COLO668 (cell line): ENCODE measurements at regions not wholly inside any gene's neighbourhood (a gene's known extent, or its start where the extent isn't known, plus 50 kb on each side); places are given as distances from the start of the nearest gene placed in this dataset.
"Not testable (repeated sequence)": the region's sequence is repeated elsewhere in the genome, so short reads cannot be mapped to it uniquely, and the experiment has no call there.

ENCODE experiments used
- DNase-seq: peaks from one replicate; lab custom pipeline; 2025; ENCODE audit not compliant: unreplicated experiment; lab: John Stamatoyannopoulos, UW

GRCh38 chr1:173257805-173258204 lies 50.7 kb upstream of the TNFSF4 start:
- no peak for DNase-seq

- no peak for DNase-seq
These were observed 51.5 kb upstream of the TNFSF4 start for GRCh38 chr1:173258479-173259264.

GRCh38 chr1:173260329-173260728 lies 53.2 kb upstream of the TNFSF4 start:
- DNase-seq: not testable (repeated sequence)

GRCh38 chr1:173266841-173267240 lies 59.7 kb upstream of the TNFSF4 start:
- DNase-seq: no peak

- no peak for DNase-seq
These were observed 60.4 kb upstream of the TNFSF4 start for GRCh38 chr1:173267453-173267945.

DNA sequence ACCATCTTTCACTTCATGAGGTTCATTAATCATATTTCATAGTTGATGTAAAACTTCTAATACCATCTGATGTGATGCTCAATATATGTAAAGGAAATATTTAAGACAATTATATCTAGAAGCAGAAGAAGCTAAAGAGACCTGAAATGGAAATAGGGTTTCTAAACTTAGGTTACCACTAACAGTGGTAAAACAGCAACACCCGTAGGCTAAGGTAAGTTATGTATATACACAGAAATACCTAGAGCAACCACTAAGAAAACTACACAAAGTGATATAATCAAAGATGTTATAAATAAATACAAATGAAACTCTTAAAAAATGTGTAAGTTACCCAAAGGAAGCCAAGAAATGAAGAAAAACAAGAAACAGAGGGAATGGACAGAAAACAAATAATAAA lies 61.1 kb upstream of the TNFSF4 start:
- no peak for DNase-seq

- DNase-seq: no peak
These were observed 61.7 kb upstream of the TNFSF4 start for GRCh38 chr1:173268786-173269277.

DNA sequence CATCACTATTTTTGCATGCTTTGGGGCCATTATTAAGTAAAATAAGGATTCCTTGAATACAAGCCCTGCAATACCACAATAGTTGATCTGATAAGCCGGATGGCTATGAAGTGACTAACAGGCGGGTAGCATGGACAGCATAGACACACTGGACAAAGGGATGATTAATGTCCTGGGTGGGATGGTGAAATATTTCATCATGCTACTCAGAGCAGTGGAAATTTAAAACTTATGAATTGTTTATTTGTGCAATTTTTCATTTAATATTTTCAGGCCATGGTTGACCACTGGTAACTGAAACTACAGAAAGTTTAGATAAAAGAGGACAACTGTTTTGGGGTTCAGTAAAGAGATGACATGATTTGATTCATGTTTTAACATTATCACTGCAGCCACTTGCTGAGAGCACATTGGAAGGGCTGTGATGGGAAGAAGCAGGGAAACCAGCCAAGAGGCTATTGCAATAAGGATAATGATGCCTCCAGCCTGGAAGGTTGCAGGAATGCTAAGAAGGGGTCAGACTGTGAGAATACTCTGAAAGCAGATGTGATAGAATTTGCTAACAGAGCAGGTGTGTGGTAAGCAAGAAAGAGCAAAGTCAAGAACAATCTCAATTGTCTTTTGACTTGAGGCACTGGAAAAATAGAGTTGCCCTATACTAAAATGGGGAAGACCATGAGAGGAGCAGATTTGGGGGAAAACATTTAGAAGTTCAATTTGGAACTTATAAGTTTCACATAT lies 62.5 kb upstream of the TNFSF4 start:
- no peak for DNase-seq

GRCh38 chr1:173270243-173270642 lies 63.1 kb upstream of the TNFSF4 start:
- DNase-seq: no peak

GRCh38 chr1:173271021-173271420 lies 63.9 kb upstream of the TNFSF4 start:
- DNase-seq: not testable (repeated sequence)

GRCh38 chr1:173275496-173275895 lies 68.4 kb upstream of the TNFSF4 start:
- DNase-seq: no peak

DNA sequence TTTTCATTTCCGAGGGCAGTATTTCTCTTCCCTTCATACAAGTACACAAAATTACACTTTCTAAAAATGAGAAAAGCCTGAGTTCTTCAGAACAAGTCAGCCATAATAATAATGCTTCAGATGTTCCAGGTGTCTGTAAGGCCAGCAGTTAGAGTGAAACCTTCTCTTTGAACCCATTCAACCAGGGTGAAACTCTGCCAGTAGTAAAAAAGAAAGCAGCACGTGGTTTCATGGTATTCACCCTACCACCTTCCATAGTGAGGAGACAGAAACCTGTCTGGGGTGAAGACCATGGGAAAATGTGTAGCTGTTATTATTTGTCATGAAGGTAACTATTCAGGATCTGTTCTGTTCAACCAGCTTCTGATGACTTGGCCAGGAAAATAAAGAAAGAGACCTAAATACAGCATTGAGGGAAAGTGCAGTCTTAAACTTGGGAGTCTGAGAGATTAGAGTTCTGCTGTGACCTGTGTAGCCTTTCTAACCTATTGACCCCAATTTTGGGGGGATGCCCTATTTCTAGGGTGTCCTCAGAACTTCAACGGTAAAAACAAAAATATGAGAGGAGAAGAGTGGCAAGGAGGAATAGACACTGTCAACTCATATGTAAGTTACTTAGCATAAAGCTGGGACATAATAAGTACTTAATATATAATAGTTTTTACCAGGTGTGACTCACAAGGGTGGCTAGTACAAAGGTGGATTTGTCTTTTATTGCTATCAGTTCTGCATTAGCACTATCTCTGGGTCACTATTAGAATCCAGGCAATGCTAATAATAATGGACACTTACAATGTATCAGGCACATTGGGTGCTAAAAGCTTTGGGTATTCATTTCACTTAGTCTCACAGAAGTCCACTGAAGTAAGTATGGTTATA lies 70.0 kb upstream of the TNFSF4 start:
- no peak for DNase-seq

DNA sequence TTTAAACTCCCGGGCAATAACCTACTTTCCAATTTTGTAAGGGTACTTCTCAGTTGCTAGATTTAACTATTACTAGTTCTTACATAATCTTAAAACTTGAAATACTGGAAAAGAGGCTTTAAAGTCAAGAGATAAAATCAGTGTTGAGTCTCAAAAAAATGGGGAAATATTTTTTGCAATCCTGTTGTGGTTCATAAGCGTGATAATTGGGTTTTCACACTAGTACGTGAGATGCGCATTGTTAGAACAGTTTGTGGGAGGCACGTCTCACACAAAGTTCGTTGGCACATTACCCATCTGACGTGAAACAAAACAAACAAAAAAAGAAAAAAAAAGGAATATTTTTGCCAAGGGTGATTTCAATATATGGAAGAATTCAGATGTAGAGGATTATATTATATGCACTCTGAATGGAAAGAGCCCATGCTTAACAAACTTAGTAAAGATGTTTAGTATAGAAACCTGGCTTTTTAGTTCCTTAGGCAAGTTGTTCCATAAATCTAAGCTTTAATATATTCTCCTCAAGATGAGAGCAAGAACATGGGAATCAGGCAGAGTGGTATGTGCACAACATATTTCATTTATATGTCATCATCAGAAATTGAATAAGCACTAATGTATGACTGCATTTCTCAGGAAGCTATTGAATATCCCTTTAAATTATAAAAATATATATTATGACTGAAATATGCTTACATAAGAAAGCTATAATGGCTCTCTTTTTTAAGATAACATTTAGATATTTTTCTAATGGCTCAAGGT lies 73.9 kb upstream of the TNFSF4 start:
- no peak for DNase-seq

DNA sequence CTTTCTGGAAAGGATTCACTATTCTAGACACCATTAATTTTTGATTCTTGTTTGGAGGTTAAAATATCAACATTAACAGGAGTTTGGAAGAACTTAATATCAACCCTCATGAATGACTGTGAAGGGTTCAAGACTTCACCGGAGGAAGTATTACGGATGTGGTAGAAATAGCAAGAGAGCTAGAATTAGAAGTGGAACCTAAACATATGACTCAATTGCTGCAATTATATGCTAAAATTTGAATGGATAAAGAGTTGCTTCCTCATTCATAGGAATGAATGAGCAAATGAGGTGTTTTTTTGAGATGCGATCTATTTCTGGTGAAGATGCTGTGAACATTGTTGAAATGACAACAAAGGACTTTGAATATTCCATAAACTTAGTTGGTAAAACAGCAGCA lies 77.9 kb upstream of the TNFSF4 start:
- DNase-seq: no peak

DNA sequence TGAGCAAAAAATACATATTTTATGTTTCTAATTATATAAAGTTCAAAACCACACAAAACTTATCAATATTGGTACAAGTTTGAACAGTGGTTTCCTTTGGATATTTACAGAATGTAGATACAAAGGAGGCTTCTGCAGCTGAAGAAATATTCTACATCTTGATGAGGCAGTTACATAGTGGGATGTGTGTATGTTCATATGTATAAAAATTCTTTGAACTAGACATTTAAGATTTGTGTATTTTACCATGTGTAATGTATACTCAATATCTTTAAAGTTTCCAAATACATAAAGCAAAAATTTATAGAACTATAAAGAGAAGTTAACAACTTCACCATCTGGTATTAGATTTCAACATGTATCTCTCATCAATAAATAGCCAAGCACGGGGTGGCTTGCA lies 80.7 kb upstream of the TNFSF4 start:
- DNase-seq: no peak

DNA sequence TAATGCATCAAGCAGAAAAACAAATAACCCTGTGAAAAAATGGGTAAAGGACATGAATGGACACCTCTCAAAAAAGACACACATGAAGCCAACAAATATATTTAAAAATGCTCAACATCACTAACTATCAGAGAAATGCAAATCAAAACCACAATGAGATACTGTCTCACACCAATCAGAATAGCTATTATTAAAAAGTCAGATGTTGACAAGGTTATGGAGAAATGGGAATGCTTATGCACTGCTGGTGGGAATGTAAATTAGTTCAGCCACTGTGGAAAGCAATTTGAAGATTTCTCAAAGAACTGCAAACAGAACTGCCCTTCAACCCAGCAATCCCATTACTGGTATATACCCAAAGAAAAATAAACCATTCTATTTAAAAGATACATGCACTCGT lies 86.6 kb upstream of the TNFSF4 start:
- no peak for DNase-seq

GRCh38 chr1:173294843-173295242 lies 87.7 kb upstream of the TNFSF4 start:
- DNase-seq: no peak

DNA sequence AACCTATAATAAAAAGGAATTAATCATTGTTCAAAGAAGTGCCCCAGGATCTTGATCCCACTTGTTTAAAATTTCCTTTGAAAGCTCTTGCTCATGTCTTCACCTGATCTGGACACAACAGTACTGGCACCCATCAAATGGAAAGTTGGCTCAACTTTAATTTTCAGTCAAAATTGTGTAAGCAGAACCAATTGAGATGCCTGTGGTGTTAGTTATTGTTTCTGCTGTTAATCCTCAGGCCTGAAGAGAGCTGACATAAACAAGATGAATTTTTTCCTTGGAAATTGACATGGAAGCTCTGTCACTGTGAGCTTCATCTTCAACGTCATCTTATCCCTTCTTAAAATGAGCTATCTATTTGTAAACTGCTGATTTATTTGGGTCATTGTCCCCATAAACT lies 88.3 kb upstream of the TNFSF4 start:
- no peak for DNase-seq

DNA sequence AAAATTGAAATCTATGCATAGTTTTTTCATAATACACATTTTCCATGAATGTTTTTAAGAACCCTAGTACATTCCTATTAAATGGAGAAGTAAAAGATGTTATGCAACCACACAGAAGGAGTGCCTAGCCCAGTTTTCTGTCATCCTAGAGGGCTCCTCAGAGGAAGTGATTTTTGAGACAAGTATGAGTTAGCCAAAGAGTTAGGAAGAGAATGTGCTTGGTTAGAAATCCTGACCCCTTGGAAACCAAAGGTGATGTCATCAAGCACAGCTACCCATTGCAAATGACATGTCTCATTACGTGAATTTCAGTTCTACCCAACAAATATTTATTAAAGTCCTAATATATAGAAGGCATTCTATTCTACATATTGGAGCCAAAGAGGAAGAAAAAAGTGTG lies 88.9 kb upstream of the TNFSF4 start:
- DNase-seq: no peak

- DNase-seq: no peak
These were observed 90.8 kb upstream of the TNFSF4 start for GRCh38 chr1:173297798-173298391.
